GM23338 (cell line): ENCODE measurements at regions not wholly inside any gene's neighbourhood (a gene's known extent, or its start where the extent isn't known, plus 50 kb on each side); places are given as distances from the start of the nearest gene placed in this dataset.

Experiments
- ATAC-seq: fragments of 200-7000 bp; cut with Tn5 transposase; 3 replicates; pipeline ENCODE4 v1.9.1; 2020
- DNase-seq: peaks from one replicate; pipeline ENCODE4 v3.0.0-alpha.2; 2015; ENCODE audit warnings: low spot score
- H2AFZ ChIP-seq: fragments of 200-600 bp; sonication (generic); 2 replicates; pipeline ENCODE4 v1.8.0; 2016; ENCODE audit warnings: antibody characterized with exemption, mild to moderate bottlenecking, moderate library complexity
- H3F3A ChIP-seq: fragments of 200-600 bp; sonication (generic); replicated peaks from 2 replicates; pipeline ENCODE4 v1.8.0; 2017; ENCODE audit warnings: antibody characterized with exemption, mixed run types, low read depth
- H3K27ac ChIP-seq: fragments of 200-600 bp; sonication (generic); 2 replicates; pipeline ENCODE4 v1.6.1; 2016; ENCODE audit warnings: low read depth
- H3K27me3 ChIP-seq: fragments of 200-600 bp; sonication (generic); 2 replicates; pipeline ENCODE4 v1.8.0; 2016; ENCODE audit warnings: mild to moderate bottlenecking, mixed run types, moderate library complexity; ENCODE audit not compliant: insufficient read depth
- H3K36me3 ChIP-seq: fragments of 200-600 bp; sonication (generic); 2 replicates; pipeline ENCODE4 v1.8.0; 2016; ENCODE audit warnings: mild to moderate bottlenecking; ENCODE audit not compliant: insufficient read depth
- H3K4me1 ChIP-seq: fragments of 200-600 bp; sonication (generic); 2 replicates; pipeline ENCODE4 v1.8.0; 2016; ENCODE audit warnings: mild to moderate bottlenecking, moderate library complexity; ENCODE audit not compliant: insufficient read depth
- H3K4me2 ChIP-seq: fragments of 200-600 bp; sonication (generic); 2 replicates; pipeline ENCODE4 v1.7.1; 2017; ENCODE audit warnings: mixed run types
- H3K4me3 ChIP-seq: fragments of 200-600 bp; sonication (generic); 2 replicates; pipeline ENCODE4 v1.6.1; 2016; ENCODE audit warnings: mixed run types
- H3K79me2 ChIP-seq: fragments of 200-600 bp; sonication (generic); replicated peaks from 2 replicates; pipeline ENCODE4 v1.8.0; 2017; ENCODE audit warnings: mild to moderate bottlenecking; ENCODE audit not compliant: insufficient read depth
- H3K9me2 ChIP-seq: fragments of 200-600 bp; sonication (generic); 2 replicates; pipeline ENCODE4 v1.8.0; 2017; ENCODE audit not compliant: insufficient read depth
- H4K20me1 ChIP-seq: fragments of 200-600 bp; sonication (generic); replicated peaks from 2 replicates; pipeline ENCODE4 v1.8.0; 2017; ENCODE audit warnings: mild to moderate bottlenecking; ENCODE audit not compliant: insufficient read depth
- H3K27ac Mint-ChIP-seq: 2 replicates; pipeline ENCODE4 v1.8.0; 2020; ENCODE audit warnings: inconsistent platforms, mild to moderate bottlenecking, moderate library complexity, mixed read lengths
- H3K27me3 Mint-ChIP-seq: 3 replicates; pipeline ENCODE4 v1.8.0; 2022; ENCODE audit warnings: low read depth, mild to moderate bottlenecking, moderate library complexity, mixed read lengths, inconsistent platforms; ENCODE audit not compliant: insufficient read depth, poor library complexity
- H3K36me3 Mint-ChIP-seq: 3 replicates; pipeline ENCODE4 v1.8.0; 2021; ENCODE audit warnings: low read depth, mild to moderate bottlenecking, inconsistent platforms, moderate library complexity, mixed read lengths
- H3K4me1 Mint-ChIP-seq: 3 replicates; pipeline ENCODE4 v1.8.0; 2020; ENCODE audit warnings: mild to moderate bottlenecking, inconsistent platforms, mixed read lengths
- H3K4me3 Mint-ChIP-seq: 3 replicates; pipeline ENCODE4 v1.8.0; 2021; ENCODE audit warnings: moderate library complexity, mild to moderate bottlenecking, inconsistent platforms, mixed read lengths
- H3K9me3 Mint-ChIP-seq: 3 replicates; pipeline ENCODE4 v1.8.0; 2020; ENCODE audit warnings: moderate library complexity, mild to moderate bottlenecking, inconsistent platforms, mixed read lengths
- CREB1 ChIP-seq: fragments of 250-450 bp; sonication (Bioruptor Pico); IDR thresholded peaks from 2 replicates; pipeline ENCODE4 v1.5.0; 2020; ENCODE audit warnings: low read depth, mild to moderate bottlenecking, moderate library complexity
- CTCF ChIP-seq, 2 experiments: fragments of 200-600 bp in 1 of 2; sonication (generic) in 1 of 2; conservative IDR thresholded peaks; 2 replicates each; pipeline versions ENCODE4 v1.5.1 to v1.6.1; 2016 to 2017; ENCODE audit warnings: antibody characterized with exemption in 2 of 2, low read depth in 2 of 2, mild to moderate bottlenecking in 2 of 2, moderate library complexity in 1 of 2
- ETS1 ChIP-seq: IDR thresholded peaks from 2 replicates; pipeline ENCODE4 v1.6.1; 2016; ENCODE audit warnings: antibody characterized with exemption
- EZH2 ChIP-seq: fragments of 200-600 bp; sonication (generic); IDR thresholded peaks from one replicate; pipeline ENCODE4 v1.8.0; 2017; ENCODE audit warnings: antibody characterized with exemption, mild to moderate bottlenecking, low read depth; ENCODE audit not compliant: unreplicated experiment
- EZH2phosphoT487 ChIP-seq: fragments of 200-600 bp; sonication (generic); IDR thresholded peaks from one replicate; pipeline ENCODE4 v1.8.1; 2018; ENCODE audit warnings: antibody characterized with exemption; ENCODE audit not compliant: unreplicated experiment
- JUNB ChIP-seq: IDR thresholded peaks from one replicate; pipeline ENCODE4 v1.6.1; 2016; ENCODE audit warnings: antibody characterized with exemption; ENCODE audit not compliant: unreplicated experiment
- NANOG ChIP-seq: IDR thresholded peaks from 2 replicates; pipeline ENCODE4 v1.6.1; 2016; ENCODE audit warnings: antibody characterized with exemption, borderline replicate concordance
- POLR2AphosphoS5 ChIP-seq: IDR thresholded peaks from 2 replicates; pipeline ENCODE4 v1.6.1; 2016; ENCODE audit warnings: antibody characterized with exemption, low read depth
- REST ChIP-seq: IDR thresholded peaks from one replicate; pipeline ENCODE4 v1.6.1; 2018; ENCODE audit warnings: antibody characterized with exemption; ENCODE audit not compliant: unreplicated experiment
- STAT1 ChIP-seq: IDR thresholded peaks from one replicate; pipeline ENCODE4 v1.6.1; 2016; ENCODE audit warnings: antibody characterized with exemption; ENCODE audit not compliant: unreplicated experiment
- ZNF114 ChIP-seq: fragments of 250-450 bp; sonication (Bioruptor Pico); IDR thresholded peaks from 2 replicates; pipeline ENCODE4 v1.5.0; 2020; ENCODE audit warnings: mild to moderate bottlenecking, moderate library complexity
- ZNF331 ChIP-seq: fragments of 250-450 bp; sonication (Bioruptor Pico); IDR thresholded peaks from 2 replicates; pipeline ENCODE4 v1.5.0; 2020; ENCODE audit warnings: low read depth, mild to moderate bottlenecking, moderate library complexity
- ZNF462 ChIP-seq: fragments of 250-450 bp; sonication (Bioruptor Pico); IDR thresholded peaks from 2 replicates; pipeline ENCODE4 v1.5.0; 2020; ENCODE audit warnings: mild to moderate bottlenecking, moderate library complexity

- Histone ChIP-seq H3K79me2 (no peaks in the 10 kb centered on the region), H3K27me3 (no peaks in the 10 kb centered on the region), H3F3A (no peaks in the 10 kb centered on the region), H3K27ac (no peak overlapping the region), H3K36me3 (no peaks in the 10 kb centered on the region), H4K20me1 (no peaks in the 10 kb centered on the region), H3K4me2 (no peak overlapping the region), H3K4me3 (no peak overlapping the region), H3K9me2 (0 out of 2 replicates have a peak, but pooled peaks cover 4% of the 10 kb centered on the region), H2AFZ (no peak overlapping the region), H3K4me1 (no peaks in the 10 kb centered on the region)
- Mint-ChIP-seq H3K4me3 (no peak overlapping the region), H3K27ac (no peak overlapping the region), H3K36me3 (no peaks in the 10 kb centered on the region), H3K4me1 (peaks cover under 1% of the 10 kb centered on the region), H3K27me3 (no peaks in the 10 kb centered on the region), H3K9me3 (peaks cover 3% of the 10 kb centered on the region; the same call in 1 of the 3 replicates)
- DNase-seq (no peak), ATAC-seq (no peak)
- TF ChIP-seq CREB1 (CRISPR knock-in tag) (no peak), CTCF (conservative IDR thresholded peaks at IDR 0.05; ENCODE audit: low read depth in 2 of 2) (no peak), NANOG (no peak), ZNF114 (CRISPR knock-in tag) (no peak), ZNF462 (no peak), ETS1 (no peak), EZH2 (no peak), POLR2AphosphoS5 (no peak), EZH2phosphoT487 (no peak), REST (no peak), ZNF331 (CRISPR knock-in tag) (no peak), JUNB (no peak), STAT1 (no peak)
These were observed 388.5 kb downstream of the PSAT1 start for GRCh38 chr9:78685471-78685870.
